ENCODE measurements at regions not wholly inside any gene's neighbourhood (a gene's known extent, or its start where the extent isn't known, plus 50 kb on each side); places are given as distances from the start of the nearest gene placed in this dataset.

GRCh38 chr2:122741403-122741802 is 986.0 kb downstream of the TSN start:
- no peaks in the 10 kb centered on the region for H4K20me1 ChIP-seq (replicated peaks; ENCODE audit: control insufficient read depth, insufficient read depth, low read length)
- DNase-seq (ENCODE audit: extremely low read depth in 1 of 4, low spot score in 3 of 4) (no peak), ATAC-seq (no peak), FAIRE-seq (no peak)
- no peak overlapping the region for H3K4me3 ChIP-seq
- intact Hi-C loops (cut with micrococcal nuclease), result no loop called here
- H2AFZ ChIP-seq (ENCODE audit: low read depth, low read length), result no peak overlapping the region
- no TSS peak for BruUV-seq (replicated peaks)
- H3K36me3 ChIP-seq (ENCODE audit: control insufficient read depth, insufficient read depth, low read length), result no peaks in the 10 kb centered on the region
- H3K9me1 ChIP-seq (ENCODE audit: control insufficient read depth, insufficient read depth, low read length), result no peaks in the 10 kb centered on the region
- 0% methylated on average over 1 of the region's 1 CpG for WGBS (ENCODE audit: insufficient coverage, low coverage, missing lambda C conversion rate)
- no peaks in the 10 kb centered on the region for H3K79me2 ChIP-seq (ENCODE audit: control insufficient read depth, insufficient read depth, low read length)
- POLR2A ChIA-PET, result no interaction called here
- in situ Hi-C loops (cut with MboI), result no loop called here
- no peak overlapping the region for H3K27ac ChIP-seq (ENCODE audit: extremely low read depth, low read depth, low read length)
- no peaks in the 10 kb centered on the region; the same call in 1 of the 2 replicates for H3K9me3 ChIP-seq (replicated peaks; ENCODE audit: control insufficient read depth, insufficient read depth, low read depth, low read length)
- CTCF ChIA-PET (ENCODE audit: low intra/inter-chr PET ratio), result no interaction called here
- TF ChIP-seq HBP1 (CRISPR knock-in tag; IDR thresholded peaks at IDR 0.05) (no peak), GTF2E2 (tag; IDR thresholded peaks at IDR 0.05) (no peak), ELF1 (tag; IDR thresholded peaks at IDR 0.05) (no peak), ZNF280A (IDR thresholded peaks at IDR 0.05; ENCODE audit: low read depth, partially characterized antibody) (no peak), MTA1 (IDR thresholded peaks at IDR 0.05; ENCODE audit: borderline replicate concordance) (no peak), MAX (CRISPR knock-in tag; IDR thresholded peaks at IDR 0.05) (no peak), ZNF639 (CRISPR knock-in tag; conservative IDR thresholded peaks at IDR 0.05 in 1 of 2, IDR thresholded peaks at IDR 0.05 in 1 of 2) (no peak), NCOR1 (IDR thresholded peaks at IDR 0.05) (no peak), ZFP30 (CRISPR knock-in tag; IDR thresholded peaks at IDR 0.05; ENCODE audit: borderline replicate concordance) (no peak)
- no peak overlapping the region for H3K4me2 ChIP-seq (ENCODE audit: insufficient read depth, low read length)
- H3K27me3 ChIP-seq (ENCODE audit: control insufficient read depth in 2 of 2, insufficient read depth in 2 of 2, low read length in 2 of 2), result no peaks in the 10 kb centered on the region
- H3K4me1 ChIP-seq (replicated peaks in 1 of 2; ENCODE audit: control insufficient read depth in 2 of 2, insufficient read depth in 2 of 2, low read length in 2 of 2), result no peaks in the 10 kb centered on the region
- H3K9ac ChIP-seq (ENCODE audit: insufficient read depth in 1 of 2, low read depth in 2 of 2, low read length in 2 of 2), result no peak overlapping the region
